22Rv1 (cell line): ENCODE measurements at regions not wholly inside any gene's neighbourhood (a gene's known extent, or its start where the extent isn't known, plus 50 kb on each side); places are given as distances from the start of the nearest gene placed in this dataset.

ENCODE experiments used
- H3K27ac ChIP-seq: fragments of 450-650 bp; 2 replicates; pipeline ENCODE4 v1.5.1; 2017
- CTCF ChIP-seq: fragments of 450-650 bp; IDR thresholded peaks from 2 replicates; pipeline ENCODE4 v1.5.1; 2017; ENCODE audit warnings: mild to moderate bottlenecking
- ZFX ChIP-seq: fragments of 450-650 bp; IDR thresholded peaks from 2 replicates; pipeline ENCODE4 v1.6.1; 2017; ENCODE audit warnings: antibody characterized with exemption, borderline replicate concordance

GRCh38 chr15:66862111-66862939, 160.3 kb downstream of the SMAD6 start:
- TF ChIP-seq ZFX, result no peak
- no peak for TF ChIP-seq CTCF
- H3K27ac ChIP-seq, result no peak overlapping the region

GRCh38 chr15:66862940-66863335, 160.9 kb downstream of the SMAD6 start:
- H3K27ac ChIP-seq, result no peak overlapping the region
- TF ChIP-seq CTCF (peak; percentile 96), ZFX (no peak)

GRCh38 chr15:66863390-66864085, 161.5 kb downstream of the SMAD6 start:
- TF ChIP-seq ZFX (no peak), CTCF (no peak)
- no peak overlapping the region for H3K27ac ChIP-seq

- TF ChIP-seq ZFX, result no peak
- TF ChIP-seq CTCF, result no peak
- no peak overlapping the region for H3K27ac ChIP-seq
Measured at GRCh38 chr15:66864086-66864830, 162.2 kb downstream of the SMAD6 start.

- H3K27ac ChIP-seq, result no peak overlapping the region
- no peak for TF ChIP-seq CTCF
Measured at GRCh38 chr15:66864871-66865281, 162.8 kb downstream of the SMAD6 start.

- H3K27ac ChIP-seq, result no peak overlapping the region
- TF ChIP-seq CTCF (no peak), ZFX (no peak)
Measured at GRCh38 chr15:66865622-66866611, 163.9 kb downstream of the SMAD6 start.
